HG03521 (cell line): ENCODE measurements at regions not wholly inside any gene's neighbourhood (a gene's known extent, or its start where the extent isn't known, plus 50 kb on each side); places are given as distances from the start of the nearest gene placed in this dataset.

Experiments
- ATAC-seq: cut with Tn5 transposase; IDR thresholded peaks from one replicate; pipeline ENCODE4 v1.9.1; 2021; ENCODE audit warnings: mild to moderate bottlenecking, moderate library complexity; ENCODE audit not compliant: unreplicated experiment

- no peak for ATAC-seq
Observed at GRCh38 chr4:43763029-43763610, 685.5 kb downstream of the KCTD8 start.

DNA sequence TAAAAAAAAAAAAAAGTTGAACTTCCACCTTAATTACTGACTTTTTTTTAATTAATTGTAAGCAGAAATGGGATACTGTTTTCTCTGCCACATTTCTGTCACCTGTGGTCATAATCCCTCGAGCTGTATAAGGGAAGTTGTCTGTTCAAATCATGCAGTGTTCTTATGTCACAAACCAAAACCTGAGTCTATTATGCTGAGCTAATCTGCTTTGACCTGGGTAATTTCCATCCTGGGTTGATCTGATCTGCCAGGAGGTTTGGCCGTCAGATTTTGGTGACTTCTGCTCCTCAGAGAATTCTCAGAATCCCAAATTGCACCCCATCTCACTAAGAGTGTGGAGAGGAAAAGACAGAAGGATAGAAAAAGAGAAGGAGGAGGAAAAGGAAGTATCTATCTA is 683.1 kb downstream of the KCTD8 start:
- no peak for ATAC-seq

DNA sequence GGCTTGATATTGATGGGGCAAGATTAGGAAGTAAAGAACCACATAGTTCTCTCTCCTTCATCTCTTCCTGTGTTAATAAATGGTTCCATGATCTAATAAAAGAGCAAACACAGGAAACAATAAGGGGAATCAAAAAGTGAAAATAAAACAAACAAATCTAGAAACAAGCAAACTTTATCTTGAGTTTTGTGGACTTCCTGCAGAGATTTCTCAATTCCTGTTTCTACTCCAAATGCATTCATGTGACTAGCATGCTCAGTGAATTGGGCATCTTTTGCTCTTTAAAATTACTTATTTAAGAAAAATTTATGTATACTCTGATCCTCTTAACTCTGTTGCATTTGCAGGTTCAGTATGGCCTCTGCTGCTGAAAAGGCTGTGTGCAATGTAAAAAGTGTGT is 682.0 kb downstream of the KCTD8 start:
- ATAC-seq = no peak

- ATAC-seq = no peak
Observed at GRCh38 chr4:43776371-43776770, 672.2 kb downstream of the KCTD8 start.

DNA sequence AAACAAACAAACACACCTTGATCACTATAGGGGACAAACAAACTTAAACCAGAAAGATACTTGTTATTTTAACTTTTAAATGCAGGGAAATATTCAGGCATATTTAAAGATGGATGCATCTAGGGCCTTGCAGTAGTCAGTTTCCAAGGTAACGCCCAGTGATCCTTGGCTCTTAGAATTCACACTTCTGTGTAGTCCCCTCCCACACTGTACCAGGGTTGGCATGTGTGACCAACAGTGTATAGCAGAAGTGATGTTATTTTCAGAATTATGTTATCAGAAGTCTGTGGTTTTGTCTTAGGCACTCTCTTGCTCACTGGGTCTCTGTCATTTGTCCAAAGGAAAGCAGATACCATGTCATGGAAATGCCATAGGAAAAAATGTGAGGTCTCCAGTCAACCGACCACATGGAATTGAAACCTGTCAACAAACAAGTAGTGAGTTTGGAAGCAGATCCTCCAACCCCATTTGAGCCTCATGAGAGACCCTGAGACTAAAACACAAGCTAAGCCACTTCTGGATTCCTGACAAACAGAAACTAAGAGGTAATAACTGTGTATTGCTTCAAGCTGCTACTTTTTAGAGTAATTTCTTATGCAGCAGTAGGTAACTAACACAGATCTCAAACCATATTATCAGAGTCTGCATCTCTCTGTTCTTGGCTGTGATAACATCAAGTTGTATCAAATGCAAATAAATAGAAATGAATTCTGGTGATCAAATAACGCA is 670.3 kb downstream of the KCTD8 start:
- ATAC-seq = no peak

GRCh38 chr4:43781125-43781524 is 667.5 kb downstream of the KCTD8 start:
- ATAC-seq = no peak

DNA sequence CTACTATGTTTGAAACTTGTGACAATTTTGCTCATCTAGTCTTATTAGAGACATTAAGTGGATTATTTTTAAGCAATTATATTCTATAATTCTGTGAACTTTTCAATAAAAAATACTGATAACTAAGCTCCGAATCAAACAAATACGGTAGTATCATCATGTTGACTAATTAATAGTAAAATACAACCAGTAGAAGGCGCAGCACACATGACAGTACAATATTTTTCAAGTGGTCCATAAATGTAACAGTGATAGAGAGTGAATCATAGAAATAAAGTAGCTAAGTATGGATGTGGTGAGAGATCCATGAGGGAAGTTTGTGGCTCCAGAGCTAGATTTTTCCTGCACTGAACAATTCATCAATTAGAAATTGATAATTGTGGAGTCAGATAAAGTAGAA is 666.2 kb downstream of the KCTD8 start:
- ATAC-seq = no peak

DNA sequence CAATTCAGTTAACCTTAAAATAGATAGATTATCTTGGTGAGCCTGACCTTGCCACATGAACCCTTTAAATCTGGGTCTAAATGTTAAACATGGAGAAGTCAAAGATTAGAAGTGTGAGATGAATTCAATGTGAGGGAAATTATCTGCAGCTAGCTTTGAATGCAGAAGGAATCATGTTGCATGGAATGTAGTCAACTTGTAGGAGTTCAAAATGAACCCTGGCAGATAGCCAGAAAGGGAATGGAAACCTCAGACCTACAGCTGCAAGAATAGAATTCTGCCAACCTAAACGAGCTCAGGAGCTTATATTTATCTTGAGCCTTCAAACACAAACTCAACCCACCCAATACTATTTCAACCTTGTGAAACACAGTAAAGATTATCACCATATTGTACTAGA is 632.5 kb downstream of the KCTD8 start:
- ATAC-seq = no peak

DNA sequence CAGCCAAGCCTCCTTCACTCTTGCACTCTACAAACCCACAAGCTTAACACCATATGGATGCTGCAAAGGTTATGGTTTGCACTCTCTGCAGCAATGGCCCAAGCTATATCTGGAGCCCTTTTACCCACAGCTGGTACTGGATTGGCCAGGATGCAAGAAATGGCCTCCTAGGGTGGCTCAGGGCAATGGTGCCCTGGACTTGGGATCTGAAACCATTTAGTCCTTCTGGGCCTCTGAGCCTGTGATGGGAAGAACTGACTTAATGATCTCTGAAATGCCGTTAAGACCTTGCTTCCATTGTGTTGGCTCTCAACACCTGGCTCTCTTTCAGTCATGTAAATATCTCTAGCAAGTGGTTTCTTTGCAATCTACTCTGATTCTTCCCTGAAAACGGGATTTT is 626.0 kb downstream of the KCTD8 start:
- ATAC-seq = no peak

DNA sequence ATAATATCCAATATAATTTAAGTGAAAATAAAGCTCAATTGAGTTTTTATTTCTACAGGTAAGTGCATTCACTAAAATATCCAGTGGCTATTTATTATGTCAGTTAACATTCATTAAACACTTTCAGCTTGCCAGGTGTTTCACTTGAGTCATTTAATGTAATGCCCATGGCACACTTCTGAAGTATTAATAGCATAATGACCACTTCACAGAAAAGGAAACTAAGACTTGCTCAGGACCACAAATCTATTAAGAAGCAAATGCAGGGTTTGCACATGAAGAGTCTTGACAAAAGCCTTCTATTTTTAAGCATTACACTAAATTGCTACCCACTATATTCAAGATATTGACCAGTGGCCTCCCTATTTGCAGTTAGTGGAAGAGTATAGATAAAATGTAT is 612.7 kb downstream of the KCTD8 start:
- ATAC-seq = no peak

- ATAC-seq = no peak
Observed at GRCh38 chr4:43837171-43837570, 611.4 kb downstream of the KCTD8 start.

GRCh38 chr4:43837604-43838003 is 611.0 kb downstream of the KCTD8 start:
- no peak for ATAC-seq

DNA sequence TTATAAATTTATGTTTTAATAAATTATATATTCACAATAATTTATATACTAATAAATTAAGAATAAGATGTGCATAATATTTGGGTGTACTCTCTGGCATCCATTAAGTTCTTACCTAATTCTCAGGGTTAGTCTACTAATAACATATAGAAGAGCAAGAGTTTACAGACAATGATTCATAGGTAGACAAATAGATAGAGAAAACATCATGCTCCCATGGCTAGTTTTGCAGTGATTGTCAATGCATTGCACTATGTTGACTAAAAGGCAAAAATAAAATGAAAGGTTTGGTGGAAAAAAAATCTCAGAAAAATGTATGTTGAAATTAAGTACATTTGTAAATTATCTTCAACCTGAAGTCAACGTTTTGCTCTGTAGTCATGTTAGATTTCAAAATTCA is 606.0 kb downstream of the KCTD8 start:
- ATAC-seq = no peak

- no peak for ATAC-seq
Observed at GRCh38 chr4:43843501-43843900, 605.1 kb downstream of the KCTD8 start.

GRCh38 chr4:43846111-43846587 is 602.5 kb downstream of the KCTD8 start:
- no peak for ATAC-seq

DNA sequence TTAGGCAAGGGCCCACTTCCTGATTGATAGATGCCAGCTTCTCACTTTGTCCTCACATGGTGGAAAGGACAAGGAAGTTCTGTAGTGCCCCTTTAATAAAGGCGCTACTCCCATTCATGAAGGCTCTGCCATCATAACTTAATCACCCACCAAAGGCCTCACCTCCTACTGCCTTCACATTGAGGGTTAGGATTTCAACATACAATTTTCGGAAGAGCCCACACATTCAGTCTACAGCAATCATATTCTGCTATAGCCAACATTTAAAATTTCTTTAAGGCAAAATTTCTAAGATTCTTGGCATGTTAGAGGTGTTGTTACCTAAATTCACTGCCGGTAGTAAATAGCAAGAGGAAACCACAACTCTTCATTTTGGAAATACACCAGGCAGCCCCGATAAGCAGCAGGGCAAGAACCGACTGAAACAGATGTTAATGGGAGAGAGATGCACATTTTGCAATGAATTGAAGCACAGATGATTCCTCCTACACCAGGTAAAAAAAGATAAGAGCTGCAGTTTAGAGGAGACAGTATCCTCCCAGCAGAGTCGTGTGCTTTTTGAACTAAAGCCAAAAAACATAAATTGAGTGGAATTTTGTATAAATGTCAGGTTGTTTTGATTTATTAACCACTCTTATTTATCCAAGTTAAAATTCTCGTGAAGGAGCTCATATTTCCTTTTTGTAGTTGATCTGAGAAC is 594.9 kb downstream of the KCTD8 start:
- no peak for ATAC-seq

DNA sequence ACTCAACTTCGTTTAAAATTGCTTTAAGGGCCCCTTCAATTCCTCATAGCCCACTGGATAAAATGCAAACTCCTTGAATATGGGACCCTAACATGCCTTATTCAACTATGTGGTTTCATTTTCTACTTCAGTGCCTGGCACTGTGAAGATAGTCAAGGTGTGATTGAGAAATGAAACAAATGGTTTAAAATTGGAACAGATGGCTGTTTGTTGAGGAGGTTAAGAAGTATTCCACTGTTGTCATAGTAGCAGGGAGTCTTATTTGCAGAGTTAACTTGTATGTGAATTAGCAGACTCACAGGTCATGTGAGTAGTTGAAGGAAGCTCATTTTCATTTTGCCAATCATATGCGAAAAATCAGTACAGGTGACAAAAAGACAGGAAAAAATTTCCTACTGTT is 593.3 kb downstream of the KCTD8 start:
- ATAC-seq = no peak

- ATAC-seq = no peak
Observed at GRCh38 chr4:43864616-43865146, 583.9 kb downstream of the KCTD8 start.

DNA sequence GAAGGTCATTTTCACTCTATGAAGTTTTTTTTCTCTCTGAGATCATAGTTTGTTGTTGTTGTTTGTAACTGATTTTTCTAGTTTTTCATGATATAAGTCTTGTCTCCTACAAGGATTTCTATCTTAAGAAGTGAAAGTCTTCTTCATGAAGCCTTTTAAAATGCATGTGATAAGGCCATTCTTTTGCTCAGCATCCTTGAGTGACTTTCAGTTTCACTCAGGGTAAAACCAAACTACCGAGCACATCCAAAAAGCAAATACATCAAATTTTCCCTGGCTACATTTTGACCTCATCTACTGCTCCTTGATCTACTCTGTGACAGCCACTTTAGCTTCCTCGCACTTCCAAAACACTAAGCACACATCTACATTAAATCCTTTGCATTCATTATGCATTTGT is 580.7 kb downstream of the KCTD8 start:
- no peak for ATAC-seq

DNA sequence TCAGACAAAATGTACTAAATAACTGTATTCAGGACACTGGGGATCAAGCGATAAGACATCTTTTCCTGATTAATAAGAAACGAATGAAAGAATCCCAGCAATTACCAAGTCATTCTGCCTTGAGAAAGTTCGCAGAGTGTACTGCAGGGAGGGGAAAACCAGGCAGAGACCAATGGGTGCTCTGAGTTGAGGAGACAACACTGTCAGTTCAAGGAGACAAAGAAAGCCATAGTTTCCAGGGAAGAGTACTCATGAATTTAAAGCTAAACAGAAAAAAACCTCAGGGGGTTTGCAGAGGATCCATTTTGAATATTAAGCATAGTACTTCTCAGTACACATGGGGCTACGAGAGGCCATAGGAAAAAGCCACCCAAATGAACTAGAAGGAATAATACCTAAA is 573.0 kb downstream of the KCTD8 start:
- no peak for ATAC-seq

- ATAC-seq = no peak
Observed at GRCh38 chr4:43882470-43882869, 566.1 kb downstream of the KCTD8 start.

- ATAC-seq = no peak
Observed at GRCh38 chr4:43886196-43886595, 562.4 kb downstream of the KCTD8 start.
